SK-N-SH (cell line): ENCODE measurements at regions not wholly inside any gene's neighbourhood (a gene's known extent, or its start where the extent isn't known, plus 50 kb on each side); places are given as distances from the start of the nearest gene placed in this dataset.

Experiments used
- CTCF ChIA-PET: fragments of 300-600, 350-600 bp; formaldehyde crosslinking; extraction: SDS; loops from one replicate; lab custom pipeline; 2021; lab: Yijun Ruan, JAX
- POLR2A ChIA-PET: fragments of 350-600 bp; sonication (Branson Sonifier 250); formaldehyde crosslinking; extraction: SDS; loops from one replicate; lab custom pipeline; 2020; ENCODE audit warnings: antibody characterized with exemption, inconsistent platforms; lab: Yijun Ruan, JAX
- DNase-seq: peaks from one replicate; pipeline ENCODE4 v3.0.0; 2012
- H2AFZ ChIP-seq: fragments of 200-600 bp; sonication (generic); 2 replicates; pipeline ENCODE4 v1.8.1; 2016; ENCODE audit warnings: antibody characterized with exemption, mild to moderate bottlenecking, low read depth
- H3F3A ChIP-seq: fragments of 200-600 bp; sonication (generic); replicated peaks from 2 replicates; pipeline ENCODE3; 2016; ENCODE audit warnings: antibody characterized with exemption, mild to moderate bottlenecking; ENCODE audit not compliant: insufficient read depth
- H3K27ac ChIP-seq, 2 experiments: fragments of 200-500 bp in 1 of 2; fragments of 200-600 bp in 1 of 2; sonication (Bioruptor generic) in 1 of 2; sonication (generic), shearing (Covaris generic) in 1 of 2; 2 replicates each; pipeline versions ENCODE4 v1.5.1 to v1.6.1; 2014 to 2016; ENCODE audit warnings: low read depth in 2 of 2, inconsistent platforms in 1 of 2, low read length in 1 of 2, mild to moderate bottlenecking in 1 of 2, mixed read lengths in 1 of 2
- H3K27me3 ChIP-seq: fragments of 200-600 bp; sonication (generic), shearing (Covaris generic); 2 replicates; pipeline ENCODE4 v1.6.1; 2016; ENCODE audit warnings: mixed run types; ENCODE audit not compliant: insufficient read depth
- H3K36me3 ChIP-seq, 2 experiments: fragments of 200-500 bp in 1 of 2; fragments of 200-600 bp in 1 of 2; sonication (Bioruptor generic) in 1 of 2; sonication (generic) in 1 of 2; replicated peaks in 1 of 2; 2 replicates each; pipeline versions ENCODE3 to v1.5.1; 2014 to 2016; ENCODE audit warnings: low read length in 1 of 2, mild to moderate bottlenecking in 1 of 2; ENCODE audit not compliant: insufficient read depth in 2 of 2, control insufficient read depth in 1 of 2
- H3K4me1 ChIP-seq, 2 experiments: fragments of 200-500 bp in 1 of 2; fragments of 200-600 bp in 1 of 2; sonication (Bioruptor generic) in 1 of 2; sonication (generic), shearing (Covaris generic) in 1 of 2; 2 replicates each; pipeline versions ENCODE4 v1.5.1 to v1.6.1; 2014 to 2016; ENCODE audit warnings: low read depth in 1 of 2, low read length in 1 of 2, mixed run types in 1 of 2; ENCODE audit not compliant: insufficient read depth in 2 of 2, control insufficient read depth in 1 of 2
- H3K4me2 ChIP-seq: fragments of 200-600 bp; sonication (generic), shearing (Covaris generic); 2 replicates; pipeline ENCODE4 v1.6.1; 2017; ENCODE audit warnings: mixed run types
- H3K4me3 ChIP-seq, 2 experiments: fragments of 200-500 bp in 1 of 2; fragments of 200-600 bp in 1 of 2; sonication (Bioruptor generic) in 1 of 2; sonication (generic), shearing (Covaris generic) in 1 of 2; 2 replicates each; pipeline versions ENCODE4 v1.5.1 to v1.8.1; 2014 to 2016; ENCODE audit warnings: low read depth in 2 of 2, inconsistent platforms in 1 of 2, low read length in 1 of 2, mild to moderate bottlenecking in 1 of 2, mixed read lengths in 1 of 2, moderate library complexity in 1 of 2
- H3K79me2 ChIP-seq: fragments of 200-600 bp; sonication (generic); 2 replicates; pipeline ENCODE4 v1.8.1; 2017; ENCODE audit warnings: mild to moderate bottlenecking; ENCODE audit not compliant: insufficient read depth
- H3K9ac ChIP-seq: fragments of 200-600 bp; sonication (generic); 2 replicates; pipeline ENCODE4 v1.6.1; 2017; ENCODE audit warnings: mixed run types
- H3K9me2 ChIP-seq: fragments of 200-600 bp; sonication (generic); 2 replicates; pipeline ENCODE4 v1.6.1; 2017; ENCODE audit warnings: mixed run types
- H3K9me3 ChIP-seq: fragments of 200-600 bp; sonication (generic); 2 replicates; pipeline ENCODE4 v1.6.1; 2017; ENCODE audit warnings: mixed run types, mild to moderate bottlenecking, moderate library complexity
- H4K20me1 ChIP-seq: fragments of 200-600 bp; sonication (generic); 2 replicates; pipeline ENCODE4 v1.6.1; 2017; ENCODE audit warnings: mild to moderate bottlenecking, mixed run types; ENCODE audit not compliant: insufficient read depth
- ELF1 ChIP-seq: IDR thresholded peaks from 2 replicates; pipeline ENCODE4 v1.4.0; 2012
- EP300 ChIP-seq, 2 experiments: IDR thresholded peaks; 2 replicates each; pipeline versions ENCODE4 v1.4.0 to v1.6.1; 2012; ENCODE audit warnings: borderline replicate concordance in 1 of 2, low read depth in 1 of 2, low read length in 1 of 2
- EZH2phosphoT487 ChIP-seq: fragments of 200-600 bp; sonication (generic); IDR thresholded peaks from 2 replicates; pipeline ENCODE4 v1.6.1; 2017; ENCODE audit warnings: low read depth, mixed run types, mild to moderate bottlenecking, antibody characterized with exemption, moderate library complexity, borderline replicate concordance
- FOSL2 ChIP-seq: IDR thresholded peaks from 2 replicates; pipeline ENCODE4 v1.4.0; 2012; ENCODE audit warnings: low read depth, mild to moderate bottlenecking, moderate library complexity, borderline replicate concordance
- FOXJ3 ChIP-seq: sonication (generic); formaldehyde crosslinking; IDR thresholded peaks from 2 replicates; pipeline ENCODE4 v1.5.1; 2020; ENCODE audit warnings: mild to moderate bottlenecking, missing genetic modification reagents
- GABPA ChIP-seq: IDR thresholded peaks from 2 replicates; pipeline ENCODE4 v1.4.0; 2012; ENCODE audit warnings: low read depth, mild to moderate bottlenecking
- JUND ChIP-seq: IDR thresholded peaks from 2 replicates; pipeline ENCODE4 v1.4.0; 2012
- MEF2A ChIP-seq: IDR thresholded peaks from 2 replicates; pipeline ENCODE4 v1.4.0; 2012; ENCODE audit warnings: low read depth, borderline replicate concordance
- NFIC ChIP-seq: IDR thresholded peaks from 2 replicates; pipeline ENCODE4 v1.4.0; 2012; ENCODE audit warnings: borderline replicate concordance
- NRF1 ChIP-seq: IDR thresholded peaks from 2 replicates; pipeline ENCODE4 v1.6.1; 2012; ENCODE audit warnings: low read depth, mild to moderate bottlenecking, low read length
- RCOR1 ChIP-seq: fragments of 150-350 bp; IDR thresholded peaks from 2 replicates; pipeline ENCODE4 v1.6.1; 2017; ENCODE audit warnings: antibody characterized with exemption, low read length
- RFX5 ChIP-seq: IDR thresholded peaks from 2 replicates; pipeline ENCODE4 v1.6.1; 2012; ENCODE audit warnings: mild to moderate bottlenecking, improper control_type of control experiment, low read length
- RXRA ChIP-seq: IDR thresholded peaks from 2 replicates; pipeline ENCODE4 v1.4.0; 2012; ENCODE audit warnings: low read depth, mild to moderate bottlenecking, borderline replicate concordance
- SIN3A ChIP-seq: IDR thresholded peaks from 2 replicates; pipeline ENCODE4 v1.6.1; 2012; ENCODE audit warnings: low read depth, mild to moderate bottlenecking, low read length, moderate library complexity, borderline replicate concordance
- SMC3 ChIP-seq: IDR thresholded peaks from 2 replicates; pipeline ENCODE4 v1.6.1; 2012; ENCODE audit warnings: low read depth, low read length, improper control_type of control experiment
- TAF1 ChIP-seq: IDR thresholded peaks from 2 replicates; pipeline ENCODE4 v1.6.1; 2012; ENCODE audit warnings: low read depth, mild to moderate bottlenecking, low read length, moderate library complexity, borderline replicate concordance
- WGBS: methylation state at CpG from one replicate; pipeline ENCODE4 v1.1.6; 2017; ENCODE audit warnings: low lambda C conversion rate; 5-methylcytosine and 5-hydroxymethylcytosine counted together
- TF ChIP-seq, protein P1 (sequence below): fragments of 150-350 bp; IDR thresholded peaks from 2 replicates; pipeline ENCODE4 v1.6.1; 2017; ENCODE audit warnings: antibody characterized with exemption, low read length, low read depth, borderline replicate concordance
- TF ChIP-seq, protein P2 (sequence below): fragments of 150-350 bp; IDR thresholded peaks from 2 replicates; pipeline ENCODE4 v1.6.1; 2016; ENCODE audit warnings: mild to moderate bottlenecking, low read depth, low read length
- TF ChIP-seq, protein P3 (sequence below): fragments of 200-600 bp; sonication (generic); IDR thresholded peaks from 2 replicates; pipeline ENCODE4 v1.6.1; 2017; ENCODE audit warnings: antibody characterized with exemption, mild to moderate bottlenecking, moderate library complexity
- TF ChIP-seq, protein P4 (sequence below): IDR thresholded peaks from 2 replicates; pipeline ENCODE4 v1.4.0; 2012; ENCODE audit warnings: low read depth, borderline replicate concordance

DNA sequence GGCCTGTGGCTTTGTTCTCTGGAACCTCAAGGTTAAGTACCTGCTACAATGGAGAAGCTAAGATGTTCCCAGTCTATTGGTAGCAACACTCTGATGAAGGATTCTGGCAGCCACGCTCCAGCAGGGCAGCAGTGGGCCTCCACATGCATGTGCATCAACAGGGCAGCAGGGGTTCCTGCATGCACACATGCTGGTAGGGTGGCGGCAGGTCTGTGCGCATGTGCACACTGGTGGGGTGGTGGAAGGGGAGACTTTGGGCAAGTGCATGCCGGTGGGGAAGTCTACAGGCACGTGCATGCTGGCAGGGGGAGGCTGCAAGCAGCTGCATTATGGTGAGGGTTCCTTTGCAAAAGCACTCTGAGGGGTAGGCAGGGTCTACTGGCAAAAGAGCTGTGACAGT, 160.7 kb downstream of the NKX6-1 start:
- no peaks in the 10 kb centered on the region for H3K9me2 ChIP-seq
- H3F3A ChIP-seq = no peaks in the 10 kb centered on the region
- no peak overlapping the region for H3K4me3 ChIP-seq
- H3K79me2 ChIP-seq = no peaks in the 10 kb centered on the region
- TF ChIP-seq, protein P1, sequence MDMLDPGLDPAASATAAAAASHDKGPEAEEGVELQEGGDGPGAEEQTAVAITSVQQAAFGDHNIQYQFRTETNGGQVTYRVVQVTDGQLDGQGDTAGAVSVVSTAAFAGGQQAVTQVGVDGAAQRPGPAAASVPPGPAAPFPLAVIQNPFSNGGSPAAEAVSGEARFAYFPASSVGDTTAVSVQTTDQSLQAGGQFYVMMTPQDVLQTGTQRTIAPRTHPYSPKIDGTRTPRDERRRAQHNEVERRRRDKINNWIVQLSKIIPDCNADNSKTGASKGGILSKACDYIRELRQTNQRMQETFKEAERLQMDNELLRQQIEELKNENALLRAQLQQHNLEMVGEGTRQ = no peak
- TF ChIP-seq ELF1 (no peak), FOXJ3 (CRISPR knock-in tag) (no peak), FOSL2 (no peak), EP300 (IDR thresholded peaks at IDR 0.05; ENCODE audit: borderline replicate concordance in 1 of 2, low read depth in 1 of 2, low read length in 1 of 2) (no peak), SIN3A (no peak), JUND (no peak), SMC3 (no peak), NRF1 (no peak), TAF1 (no peak), GABPA (no peak), RFX5 (no peak), RCOR1 (no peak), NFIC (no peak), EZH2phosphoT487 (no peak), MEF2A (no peak), RXRA (no peak)
- TF ChIP-seq, protein P2, sequence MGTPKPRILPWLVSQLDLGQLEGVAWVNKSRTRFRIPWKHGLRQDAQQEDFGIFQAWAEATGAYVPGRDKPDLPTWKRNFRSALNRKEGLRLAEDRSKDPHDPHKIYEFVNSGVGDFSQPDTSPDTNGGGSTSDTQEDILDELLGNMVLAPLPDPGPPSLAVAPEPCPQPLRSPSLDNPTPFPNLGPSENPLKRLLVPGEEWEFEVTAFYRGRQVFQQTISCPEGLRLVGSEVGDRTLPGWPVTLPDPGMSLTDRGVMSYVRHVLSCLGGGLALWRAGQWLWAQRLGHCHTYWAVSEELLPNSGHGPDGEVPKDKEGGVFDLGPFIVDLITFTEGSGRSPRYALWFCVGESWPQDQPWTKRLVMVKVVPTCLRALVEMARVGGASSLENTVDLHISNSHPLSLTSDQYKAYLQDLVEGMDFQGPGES = no peak
- TF ChIP-seq, protein P3, sequence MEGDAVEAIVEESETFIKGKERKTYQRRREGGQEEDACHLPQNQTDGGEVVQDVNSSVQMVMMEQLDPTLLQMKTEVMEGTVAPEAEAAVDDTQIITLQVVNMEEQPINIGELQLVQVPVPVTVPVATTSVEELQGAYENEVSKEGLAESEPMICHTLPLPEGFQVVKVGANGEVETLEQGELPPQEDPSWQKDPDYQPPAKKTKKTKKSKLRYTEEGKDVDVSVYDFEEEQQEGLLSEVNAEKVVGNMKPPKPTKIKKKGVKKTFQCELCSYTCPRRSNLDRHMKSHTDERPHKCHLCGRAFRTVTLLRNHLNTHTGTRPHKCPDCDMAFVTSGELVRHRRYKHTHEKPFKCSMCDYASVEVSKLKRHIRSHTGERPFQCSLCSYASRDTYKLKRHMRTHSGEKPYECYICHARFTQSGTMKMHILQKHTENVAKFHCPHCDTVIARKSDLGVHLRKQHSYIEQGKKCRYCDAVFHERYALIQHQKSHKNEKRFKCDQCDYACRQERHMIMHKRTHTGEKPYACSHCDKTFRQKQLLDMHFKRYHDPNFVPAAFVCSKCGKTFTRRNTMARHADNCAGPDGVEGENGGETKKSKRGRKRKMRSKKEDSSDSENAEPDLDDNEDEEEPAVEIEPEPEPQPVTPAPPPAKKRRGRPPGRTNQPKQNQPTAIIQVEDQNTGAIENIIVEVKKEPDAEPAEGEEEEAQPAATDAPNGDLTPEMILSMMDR = no peak
- TF ChIP-seq, protein P4, sequence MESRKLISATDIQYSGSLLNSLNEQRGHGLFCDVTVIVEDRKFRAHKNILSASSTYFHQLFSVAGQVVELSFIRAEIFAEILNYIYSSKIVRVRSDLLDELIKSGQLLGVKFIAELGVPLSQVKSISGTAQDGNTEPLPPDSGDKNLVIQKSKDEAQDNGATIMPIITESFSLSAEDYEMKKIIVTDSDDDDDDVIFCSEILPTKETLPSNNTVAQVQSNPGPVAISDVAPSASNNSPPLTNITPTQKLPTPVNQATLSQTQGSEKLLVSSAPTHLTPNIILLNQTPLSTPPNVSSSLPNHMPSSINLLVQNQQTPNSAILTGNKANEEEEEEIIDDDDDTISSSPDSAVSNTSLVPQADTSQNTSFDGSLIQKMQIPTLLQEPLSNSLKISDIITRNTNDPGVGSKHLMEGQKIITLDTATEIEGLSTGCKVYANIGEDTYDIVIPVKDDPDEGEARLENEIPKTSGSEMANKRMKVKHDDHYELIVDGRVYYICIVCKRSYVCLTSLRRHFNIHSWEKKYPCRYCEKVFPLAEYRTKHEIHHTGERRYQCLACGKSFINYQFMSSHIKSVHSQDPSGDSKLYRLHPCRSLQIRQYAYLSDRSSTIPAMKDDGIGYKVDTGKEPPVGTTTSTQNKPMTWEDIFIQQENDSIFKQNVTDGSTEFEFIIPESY = no peak
- no peak for DNase-seq
- ChIA-PET POLR2A (no interaction called here), CTCF (no interaction called here)
- H3K4me2 ChIP-seq = no peak overlapping the region
- H3K4me1 ChIP-seq = no peaks in the 10 kb centered on the region
- no peaks in the 10 kb centered on the region for H3K36me3 ChIP-seq
- WGBS = 30% methylated on average over 5 of the region's 5 CpGs
- no peak overlapping the region for H3K9ac ChIP-seq
- H3K27ac ChIP-seq = no peak overlapping the region
- no peaks in the 10 kb centered on the region for H4K20me1 ChIP-seq
- no peaks in the 10 kb centered on the region for H3K9me3 ChIP-seq
- no peaks in the 10 kb centered on the region for H3K27me3 ChIP-seq
- H2AFZ ChIP-seq = no peak overlapping the region
